PC-3 (cell line): ENCODE measurements at regions not wholly inside any gene's neighbourhood (a gene's known extent, or its start where the extent isn't known, plus 50 kb on each side); places are given as distances from the start of the nearest gene placed in this dataset.

ENCODE experiments used
- ATAC-seq: fragments of 200-7000 bp; cut with Tn5 transposase; 2 replicates; pipeline ENCODE4 v1.9.1; 2020; ENCODE audit warnings: mild to moderate bottlenecking, moderate library complexity
- BruUV-seq: library from RNA; stranded (reverse); fragments of 400-500 nt; replicated peaks from 2 replicates; lab custom pipeline; 2021; lab: Mats Ljungman, UMichigan
- CTCF ChIA-PET: fragments of 300-600 bp; sonication (Branson Sonifier 250); formaldehyde crosslinking; loops from one replicate; lab custom pipeline; 2022; ENCODE audit warnings: antibody characterized with exemption; lab: Charles Lee
- POLR2A ChIA-PET: fragments of 300-600 bp; sonication (Branson Sonifier 250); formaldehyde crosslinking; loops from one replicate; lab custom pipeline; 2022; ENCODE audit warnings: antibody characterized with exemption; ENCODE audit not compliant: unreplicated experiment; lab: Charles Lee
- DNase-seq: peaks from one replicate; pipeline ENCODE4 v3.0.0-alpha.2; 2015
- H2AFZ ChIP-seq: fragments of 300-600 bp; sonication (generic); 2 replicates; pipeline ENCODE4 v1.6.0; 2016; ENCODE audit warnings: antibody characterized with exemption, low read length
- H3F3A ChIP-seq: fragments of 300-600 bp; sonication (generic); one replicate; pipeline ENCODE4 v1.6.0; 2017; ENCODE audit warnings: antibody characterized with exemption, low read length, control low read depth, mild to moderate bottlenecking; ENCODE audit not compliant: unreplicated experiment
- H3K27ac ChIP-seq: fragments of 300-600 bp; sonication (generic); 2 replicates; pipeline ENCODE4 v1.5.1; 2016; ENCODE audit warnings: mild to moderate bottlenecking, low read length
- H3K27me3 ChIP-seq: fragments of 300-600 bp; sonication (generic); 2 replicates; pipeline ENCODE4 v1.6.1; 2016; ENCODE audit warnings: low read length, mixed read lengths
- H3K36me3 ChIP-seq: fragments of 300-600 bp; sonication (generic); 2 replicates; pipeline ENCODE4 v1.6.1; 2016; ENCODE audit warnings: low read depth, mixed run types, low read length, mixed read lengths
- H3K4me1 ChIP-seq: fragments of 300-600 bp; sonication (generic); 2 replicates; pipeline ENCODE4 v1.5.1; 2016; ENCODE audit warnings: low read length; ENCODE audit not compliant: insufficient read depth
- H3K4me2 ChIP-seq: fragments of 300-600 bp; sonication (generic); 2 replicates; pipeline ENCODE4 v1.6.0; 2016; ENCODE audit warnings: low read length
- H3K4me3 ChIP-seq: fragments of 300-600 bp; sonication (generic); 2 replicates; pipeline ENCODE4 v1.5.1; 2016; ENCODE audit warnings: mild to moderate bottlenecking, low read length, mixed read lengths
- H3K79me2 ChIP-seq: fragments of 300-600 bp; sonication (generic); 2 replicates; pipeline ENCODE4 v1.6.1; 2017; ENCODE audit warnings: low read length, mixed read lengths
- H3K9ac ChIP-seq: fragments of 300-600 bp; sonication (generic); 2 replicates; pipeline ENCODE4 v1.6.0; 2016; ENCODE audit warnings: mild to moderate bottlenecking, low read length
- H3K9me2 ChIP-seq: fragments of 300-600 bp; sonication (generic); replicated peaks from 2 replicates; pipeline ENCODE4 v1.6.1; 2016; ENCODE audit warnings: mixed run types, low read length, mixed read lengths
- H3K9me3 ChIP-seq: fragments of 300-600 bp; sonication (generic); 2 replicates; pipeline ENCODE4 v1.6.1; 2016; ENCODE audit warnings: low read length, mixed read lengths
- H4K20me1 ChIP-seq: fragments of 300-600 bp; sonication (generic); 2 replicates; pipeline ENCODE4 v1.6.1; 2016; ENCODE audit warnings: low read length, mixed read lengths
- CTCF ChIP-seq: fragments of 300-600 bp; sonication (generic); conservative IDR thresholded peaks from 2 replicates; pipeline ENCODE4 v1.5.1; 2017; ENCODE audit warnings: antibody characterized with exemption, low read depth, mild to moderate bottlenecking, low read length
- EZH2 ChIP-seq: fragments of 300-600 bp; sonication (generic); IDR thresholded peaks from one replicate; pipeline ENCODE4 v1.6.1; 2017; ENCODE audit warnings: antibody characterized with exemption, mild to moderate bottlenecking, low read length; ENCODE audit not compliant: unreplicated experiment
- EZH2phosphoT487 ChIP-seq: fragments of 300-600 bp; sonication (generic); IDR thresholded peaks from 2 replicates; pipeline ENCODE4 v1.6.1; 2018; ENCODE audit warnings: mild to moderate bottlenecking, antibody characterized with exemption, low read length, borderline replicate concordance
- intact Hi-C: fragments of 100-400 bp; cut with micrococcal nuclease; formaldehyde crosslinking; loops from 2 replicates; pipeline ENCODE4 v1.9.0; 2023

- no peaks in the 10 kb centered on the region for H4K20me1 ChIP-seq
- no peaks in the 10 kb centered on the region for H3K4me1 ChIP-seq
- H3K27me3 ChIP-seq, result no peaks in the 10 kb centered on the region
- H3K4me2 ChIP-seq, result no peak overlapping the region
- no peak for TF ChIP-seq EZH2phosphoT487
- TF ChIP-seq CTCF, result no peak
- no peak for TF ChIP-seq EZH2
- H3F3A ChIP-seq, result no peaks in the 10 kb centered on the region
- no peak overlapping the region for H3K4me3 ChIP-seq
- DNase-seq (no peak), ATAC-seq (no peak)
- no peaks in the 10 kb centered on the region for H3K79me2 ChIP-seq
- H3K36me3 ChIP-seq, result no peaks in the 10 kb centered on the region
- H3K9me3 ChIP-seq, result 0 out of 2 replicates have a peak, but pooled peaks cover 13% of the 10 kb centered on the region
- intact Hi-C loops, result no loop called here
- POLR2A ChIA-PET, result no interaction called here
- H3K9ac ChIP-seq, result no peak overlapping the region
- BruUV-seq, result no TSS peak
- no peak overlapping the region for H2AFZ ChIP-seq
- no peaks in the 10 kb centered on the region for H3K9me2 ChIP-seq
- CTCF ChIA-PET, result no interaction called here
- no peak overlapping the region for H3K27ac ChIP-seq
Measured at GRCh38 chr14:81931828-81932227, 398.2 kb upstream of the SEL1L start.

- no peaks in the 10 kb centered on the region for H4K20me1 ChIP-seq
- no TSS peak for BruUV-seq
- no peaks in the 10 kb centered on the region for H3K79me2 ChIP-seq
- no peaks in the 10 kb centered on the region for H3K9me2 ChIP-seq
- H3K4me1 ChIP-seq, result no peaks in the 10 kb centered on the region
- no peak overlapping the region for H3K27ac ChIP-seq
- ATAC-seq, result no peak
- no peak overlapping the region for H3K4me2 ChIP-seq
- H3K4me3 ChIP-seq, result no peak overlapping the region
- POLR2A ChIA-PET, result no interaction called here
- H2AFZ ChIP-seq, result no peak overlapping the region
- TF ChIP-seq EZH2 (no peak), CTCF (no peak), EZH2phosphoT487 (no peak)
- H3F3A ChIP-seq, result no peaks in the 10 kb centered on the region
- intact Hi-C loops, result no loop called here
- H3K36me3 ChIP-seq, result no peaks in the 10 kb centered on the region
- CTCF ChIA-PET, result no interaction called here
- no peaks in the 10 kb centered on the region for H3K27me3 ChIP-seq
- 0 out of 2 replicates have a peak, but pooled peaks cover 7% of the 10 kb centered on the region for H3K9me3 ChIP-seq
- no peak for DNase-seq
- H3K9ac ChIP-seq, result no peak overlapping the region
Measured at GRCh38 chr14:81936348-81936747, 402.7 kb upstream of the SEL1L start.

GRCh38 chr14:81936902-81937301 lies 403.2 kb upstream of the SEL1L start:
- ATAC-seq (no peak), DNase-seq (no peak)
- no peaks in the 10 kb centered on the region for H3K36me3 ChIP-seq
- intact Hi-C loops, result no loop called here
- ChIA-PET POLR2A (no interaction called here), CTCF (no interaction called here)
- H3K9ac ChIP-seq, result no peak overlapping the region
- H3K9me2 ChIP-seq, result no peaks in the 10 kb centered on the region
- no peak overlapping the region for H3K4me3 ChIP-seq
- H4K20me1 ChIP-seq, result no peaks in the 10 kb centered on the region
- 0 out of 2 replicates have a peak, but pooled peaks cover 9% of the 10 kb centered on the region for H3K9me3 ChIP-seq
- H3F3A ChIP-seq, result no peaks in the 10 kb centered on the region
- no peak overlapping the region for H3K4me2 ChIP-seq
- H2AFZ ChIP-seq, result no peak overlapping the region
- no peaks in the 10 kb centered on the region for H3K4me1 ChIP-seq
- H3K27me3 ChIP-seq, result no peaks in the 10 kb centered on the region
- H3K27ac ChIP-seq, result no peak overlapping the region
- H3K79me2 ChIP-seq, result no peaks in the 10 kb centered on the region
- no TSS peak for BruUV-seq
- no peak for TF ChIP-seq EZH2phosphoT487
- no peak for TF ChIP-seq EZH2
- no peak for TF ChIP-seq CTCF
